Motor neuron (in vitro differentiated cells): ENCODE measurements at regions not wholly inside any gene's neighbourhood (a gene's known extent, or its start where the extent isn't known, plus 50 kb on each side); places are given as distances from the start of the nearest gene placed in this dataset.
A peak's percentile ranks its signal among the peaks of the same experiment; 100 is the strongest.

Experiments
- ATAC-seq, 8 experiments: fragments of 200-7000 bp; cut with Tn5 transposase; replicated peaks in 6 of 8; 2 replicates each; pipeline ENCODE4 v1.8.0; 2021; ENCODE audit warnings: mild to moderate bottlenecking in 8 of 8, moderate library complexity in 8 of 8
- H3K27ac ChIP-seq, 2 donors: fragments of 250-450 bp; sonication (Bioruptor Pico); 2 replicates each; pipeline ENCODE4 v1.9.0; 2021; ENCODE audit warnings: antibody characterized with exemption in 2 of 2, mild to moderate bottlenecking in 2 of 2, moderate library complexity in 1 of 2
- H3K4me1 ChIP-seq, 2 donors: fragments of 250-450 bp; sonication (Bioruptor Pico); replicated peaks in 1 of 2; 2 replicates each; pipeline ENCODE4 v1.6.1; 2021; ENCODE audit warnings: antibody characterized with exemption in 2 of 2, mild to moderate bottlenecking in 2 of 2, moderate library complexity in 1 of 2
- H3K4me3 ChIP-seq, 5 donors: fragments of 250-450 bp; sonication (Bioruptor Pico); 2 replicates each; pipeline ENCODE4 v1.9.0; 2021; ENCODE audit warnings: antibody characterized with exemption in 5 of 5, mild to moderate bottlenecking in 5 of 5, moderate library complexity in 4 of 5
- WGBS, 10 experiments: fragments of 450-650 bp; shearing (Covaris generic); methylation state at CpG; one replicate each; pipeline ENCODE4 v1.0.0; 2022; 5-methylcytosine and 5-hydroxymethylcytosine counted together
- in situ Hi-C, 9 experiments: fragments of 400-800 bp; cut with MboI; loops; one replicate each; pipeline ENCODE4 v1.15.0; 2021; ENCODE audit warnings: low sequenced_read_pairs in 9 of 9, low pct_unique_long_range_greater_than_20kb in 2 of 9; ENCODE audit not compliant: unreplicated experiment in 9 of 9

DNA sequence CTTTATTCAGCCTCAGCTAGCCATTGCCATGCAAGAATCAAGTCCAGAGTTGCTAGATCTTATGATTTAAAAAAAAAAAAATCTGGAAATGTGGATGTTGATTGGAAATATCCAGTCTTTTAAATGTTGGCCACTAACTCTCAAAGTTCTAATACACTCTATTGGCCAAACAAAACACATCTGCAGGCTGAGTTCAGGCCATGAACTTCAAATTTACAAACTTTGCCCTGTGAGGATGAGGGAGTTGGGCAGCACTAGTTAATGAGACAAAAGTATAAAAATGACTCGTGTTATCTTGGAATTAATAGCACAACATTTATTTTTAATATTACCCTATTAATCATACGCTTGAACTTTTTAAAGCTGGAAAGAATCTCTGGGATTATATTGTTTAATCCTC lies 432.3 kb downstream of the PLPP3 start:
- no peak overlapping the region for H3K27ac ChIP-seq
- H3K4me1 ChIP-seq, result no peaks in the 10 kb centered on the region
- 14 to 88% (median 67%) methylated on average over 1 to 2 of the region's 2 CpGs; no CpG with 5 or more reads in 1 of the 10 experiments for WGBS, 10 experiments
- in situ Hi-C loops, result no loop called here
- no peak overlapping the region for H3K4me3 ChIP-seq
- no peak for ATAC-seq

DNA sequence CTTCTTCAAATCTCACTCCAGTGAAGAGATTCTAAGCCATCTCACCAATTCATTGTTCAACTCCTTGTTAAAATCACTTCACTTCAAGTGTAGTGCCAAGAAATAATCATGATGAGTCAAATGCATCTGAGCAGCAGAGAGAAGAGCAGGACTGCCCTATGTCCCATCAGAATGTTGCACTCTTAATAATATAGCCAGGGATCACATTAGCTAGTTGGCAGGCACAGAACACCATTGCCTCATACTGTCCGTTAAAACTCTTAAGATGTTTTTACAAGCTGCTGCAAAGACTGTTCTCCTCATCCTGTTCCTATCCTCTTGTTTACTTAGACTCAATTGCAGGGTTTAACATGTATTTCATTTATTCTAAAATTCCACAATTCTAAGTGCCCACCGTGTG lies 432.9 kb downstream of the PLPP3 start:
- 0 to 100% (median 75%) methylated on average over 1 to 2 of the region's 2 CpGs; no CpG with 5 or more reads in 1 of the 10 experiments for WGBS, 10 experiments
- Histone ChIP-seq H3K27ac (no peak overlapping the region), H3K4me3 (no peak overlapping the region), H3K4me1 (no peaks in the 10 kb centered on the region)
- no peak for ATAC-seq
- in situ Hi-C loops, result no loop called here

- Histone ChIP-seq H3K27ac (no peak overlapping the region), H3K4me1 (no peaks in the 10 kb centered on the region), H3K4me3 (no peak overlapping the region)
- 0 to 71% (median 42%) methylated on average over 1 of the region's 1 CpG; no CpG with 5 or more reads in 6 of the 10 experiments for WGBS, 10 experiments
- peak in 2 of 8 experiments; percentile 37 to 65 for ATAC-seq
- in situ Hi-C loops, result no loop called here
Observed at GRCh38 chr1:56145581-56145980, 433.8 kb downstream of the PLPP3 start.

- peaks cover 0 to 4% of the 10 kb centered on the region in 2 donors for H3K4me1 ChIP-seq
- 0 to 100% (median 85%) methylated on average over 1 of the region's 1 CpG; no CpG with 5 or more reads in 4 of the 10 experiments for WGBS, 10 experiments
- no peak overlapping the region for H3K27ac ChIP-seq
- in situ Hi-C loops, result no loop called here
- H3K4me3 ChIP-seq, result no peak overlapping the region
- ATAC-seq, result no peak
Observed at GRCh38 chr1:56142301-56142700, 437.1 kb downstream of the PLPP3 start.

DNA sequence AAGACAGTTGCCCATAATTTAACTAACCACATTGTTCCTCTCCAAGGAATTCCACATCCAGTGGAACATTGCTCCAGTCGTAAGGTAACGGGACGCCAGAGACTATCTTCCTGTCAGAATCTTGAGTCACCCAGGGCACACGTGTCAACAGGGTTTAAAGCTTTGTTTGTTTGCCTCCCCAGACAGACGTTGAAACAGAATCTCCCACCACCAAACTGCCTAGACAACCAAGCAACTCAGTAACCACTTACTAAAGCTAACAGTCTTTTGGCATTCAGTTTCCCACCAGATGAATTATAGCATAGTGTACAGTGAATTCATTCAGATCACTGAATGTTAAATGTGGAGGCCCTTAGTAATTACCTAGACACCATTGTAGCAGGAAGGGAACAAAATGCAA lies 439.5 kb downstream of the PLPP3 start:
- peak in 3 of 8 experiments; percentile 70 to 97 (median 81) for ATAC-seq
- in situ Hi-C loops, result no loop called here
- 58 to 90% (median 71%) methylated on average over 1 to 5 of the region's 5 CpGs; no CpG with 5 or more reads in 3 of the 10 experiments for WGBS, 10 experiments
- Histone ChIP-seq H3K4me1 (peaks cover 0 to 4% of the 10 kb centered on the region in 2 donors), H3K4me3 (no peak overlapping the region), H3K27ac (no peak overlapping the region)

- Histone ChIP-seq H3K27ac (no peak overlapping the region), H3K4me3 (no peak overlapping the region), H3K4me1 (peaks cover 0 to 4% of the 10 kb centered on the region in 2 donors)
- in situ Hi-C loops, result no loop called here
- 22 to 88% (median 70%) methylated on average over 2 to 5 of the region's 5 CpGs for WGBS, 10 experiments
- ATAC-seq, result peak in 3 of 8 experiments; percentile 45 to 95 (median 84)
Observed at GRCh38 chr1:56137521-56138505, 441.6 kb downstream of the PLPP3 start.

DNA sequence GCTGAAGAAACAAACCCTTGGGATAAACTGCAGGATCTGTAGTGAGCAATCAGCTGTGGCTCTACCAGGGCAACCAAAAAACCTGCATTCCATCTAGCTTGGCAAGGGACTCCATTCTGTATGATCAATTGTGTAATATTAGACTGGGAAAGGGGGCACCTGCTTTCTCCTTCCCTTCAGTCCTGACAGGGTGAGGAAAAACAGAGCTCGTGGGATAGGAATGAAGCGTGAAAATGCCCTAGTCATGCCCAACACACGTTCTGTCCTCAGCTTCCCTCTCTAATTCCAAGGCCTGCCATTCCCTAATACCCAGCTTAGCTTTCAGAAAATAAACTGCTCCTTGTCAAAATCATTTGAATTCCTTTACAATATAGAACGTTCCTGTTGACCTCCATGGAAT lies 442.3 kb downstream of the PLPP3 start:
- Histone ChIP-seq H3K4me3 (no peak overlapping the region), H3K27ac (no peak overlapping the region), H3K4me1 (peaks cover 0 to 4% of the 10 kb centered on the region in 2 donors)
- ATAC-seq, result peak in 1 of 8 experiments; percentile 31
- in situ Hi-C loops, result no loop called here
- 25 to 90% (median 82%) methylated on average over 1 to 4 of the region's 4 CpGs; no CpG with 5 or more reads in 3 of the 10 experiments for WGBS, 10 experiments

DNA sequence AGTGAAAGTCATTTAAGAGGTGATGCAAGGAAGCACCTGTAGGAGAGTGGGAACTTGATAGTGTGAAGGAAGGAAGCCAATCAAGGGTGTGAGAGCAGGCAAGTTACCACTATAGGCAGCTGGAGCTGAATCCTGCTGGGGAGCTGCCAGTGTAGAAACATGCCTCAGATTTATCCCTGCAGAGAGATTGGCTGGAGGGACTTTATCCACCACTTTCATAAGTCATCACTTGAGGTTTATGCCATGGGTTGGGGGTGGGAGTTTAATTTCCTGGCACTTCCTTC lies 443.6 kb downstream of the PLPP3 start:
- H3K27ac ChIP-seq, result no peak overlapping the region
- peaks cover 0 to 4% of the 10 kb centered on the region in 2 donors for H3K4me1 ChIP-seq
- H3K4me3 ChIP-seq, result no peak overlapping the region
- no peak for ATAC-seq
- in situ Hi-C loops, result no loop called here

- ATAC-seq, result no peak
- Histone ChIP-seq H3K4me3 (no peak overlapping the region), H3K27ac (no peak overlapping the region), H3K4me1 (peaks cover 0 to 4% of the 10 kb centered on the region in 2 donors)
- in situ Hi-C loops, result no loop called here
- WGBS, 10 experiments, result 76 to 100% (median 92%) methylated on average over 1 to 5 of the region's 5 CpGs
Observed at GRCh38 chr1:56135069-56135863, 444.1 kb downstream of the PLPP3 start.

DNA sequence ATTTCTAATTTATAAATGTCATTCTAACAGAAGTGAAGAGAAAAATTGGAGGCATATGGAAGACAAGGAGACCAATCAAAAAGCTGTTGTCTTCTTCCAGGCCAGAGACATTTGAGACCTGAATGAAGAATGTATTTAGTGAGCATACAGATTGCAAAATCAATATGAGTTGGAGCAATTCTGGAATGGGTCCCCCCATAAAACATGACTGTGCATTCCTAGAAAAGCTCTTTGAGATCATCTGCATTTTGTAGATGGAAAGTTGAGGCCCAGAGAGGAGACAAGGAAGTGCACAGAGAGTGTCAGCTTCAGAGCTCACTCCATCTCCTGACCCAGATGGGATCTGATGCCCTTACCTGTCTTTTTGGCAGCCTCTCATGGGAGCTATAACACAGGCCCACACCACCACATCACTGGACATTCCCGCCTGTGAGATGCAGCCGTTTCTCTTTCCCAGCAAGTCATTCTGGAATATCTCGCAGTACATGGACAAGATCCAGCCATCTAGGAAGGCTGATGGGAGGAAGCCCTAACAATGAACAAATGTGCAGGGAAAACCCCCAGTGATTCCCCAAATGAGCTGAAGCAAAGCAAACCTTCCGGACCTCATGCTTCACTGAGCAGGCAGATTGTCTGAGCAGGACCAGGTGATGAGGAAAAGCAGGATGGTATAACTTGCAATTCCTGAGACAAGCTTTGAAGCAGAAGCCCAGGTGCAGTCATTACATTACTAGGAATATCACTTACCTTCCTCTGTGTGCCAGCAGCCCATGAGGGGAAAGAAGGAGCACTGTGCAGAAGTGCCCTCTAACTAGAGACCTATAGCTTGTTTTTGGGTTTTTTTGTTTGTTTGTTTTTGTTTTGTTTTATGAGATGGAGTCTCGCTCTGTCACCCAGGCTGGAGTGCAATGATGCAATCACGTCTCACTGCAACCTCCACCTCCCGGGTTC lies 445.6 kb downstream of the PLPP3 start:
- peak in 1 of 8 experiments; percentile 52 for ATAC-seq
- H3K4me1 ChIP-seq, result no peaks in the 10 kb centered on the region
- no peak overlapping the region for H3K4me3 ChIP-seq
- in situ Hi-C loops, result no loop called here
- H3K27ac ChIP-seq, result no peak overlapping the region
- 73 to 100% (median 91%) methylated on average over 2 to 7 of the region's 7 CpGs; no CpG with 5 or more reads in 3 of the 10 experiments for WGBS, 10 experiments

GRCh38 chr1:56132520-56132919 lies 446.8 kb downstream of the PLPP3 start:
- in situ Hi-C loops, result no loop called here
- no peak overlapping the region for H3K4me3 ChIP-seq
- H3K4me1 ChIP-seq, result no peaks in the 10 kb centered on the region
- 43 to 100% (median 89%) methylated on average over 1 to 4 of the region's 4 CpGs for WGBS, 10 experiments
- no peak overlapping the region for H3K27ac ChIP-seq
- peak in 1 of 8 experiments; percentile 15 for ATAC-seq

DNA sequence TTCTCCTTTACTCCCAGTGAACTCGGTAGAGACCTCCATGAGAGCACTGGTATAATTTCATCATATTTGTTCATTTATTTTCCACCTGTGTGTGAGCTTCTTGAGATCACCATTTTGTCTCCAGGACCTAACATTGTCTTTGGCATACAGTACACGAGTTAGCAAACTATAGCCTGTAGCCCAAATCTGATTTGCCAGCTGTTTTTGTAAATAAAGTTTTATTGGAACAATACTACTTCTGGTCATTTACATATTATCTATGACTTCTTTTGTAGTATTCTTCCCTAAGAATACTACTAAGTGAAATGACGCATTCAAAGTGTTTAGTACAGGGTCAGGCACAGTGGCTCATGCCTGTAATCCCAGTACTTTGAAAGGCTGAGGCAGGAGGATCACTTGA lies 449.5 kb downstream of the PLPP3 start:
- in situ Hi-C loops, result no loop called here
- H3K27ac ChIP-seq, result no peak overlapping the region
- no peak for ATAC-seq
- WGBS, 10 experiments, result 37 to 100% (median 84%) methylated on average over 1 to 3 of the region's 3 CpGs
- no peak overlapping the region for H3K4me3 ChIP-seq
- H3K4me1 ChIP-seq, result no peaks in the 10 kb centered on the region
